OCI-LY3 (cell line): ENCODE measurements at regions not wholly inside any gene's neighbourhood (a gene's known extent, or its start where the extent isn't known, plus 50 kb on each side); places are given as distances from the start of the nearest gene placed in this dataset.

ENCODE experiments used
- H2AFZ ChIP-seq: fragments of 200-600, 300-600 bp; shearing (Covaris generic); 2 replicates; pipeline ENCODE4 v1.6.0; 2014; ENCODE audit warnings: antibody characterized with exemption, low read depth, low read length
- H3K27ac ChIP-seq: fragments of 200-600, 300-600 bp; sonication (generic); 2 replicates; pipeline ENCODE4 v1.5.1; 2014; ENCODE audit warnings: mild to moderate bottlenecking, low read length, moderate library complexity, mixed read lengths
- H3K27me3 ChIP-seq: fragments of 200-600, 300-600 bp; sonication (generic); 2 replicates; pipeline ENCODE4 v1.6.1; 2014; ENCODE audit warnings: low read depth, low read length, mixed read lengths
- H3K36me3 ChIP-seq: fragments of 200-600, 300-600 bp; sonication (generic); replicated peaks from 2 replicates; pipeline ENCODE3; 2014; ENCODE audit warnings: low read depth, low read length, mixed read lengths
- H3K4me1 ChIP-seq: fragments of 300-600, 200-600 bp; sonication (generic); 2 replicates; pipeline ENCODE4 v1.6.1; 2014; ENCODE audit warnings: low read length, mixed read lengths
- H3K4me2 ChIP-seq: fragments of 200-600, 300-600 bp; sonication (generic); 2 replicates; pipeline ENCODE4 v1.6.1; 2014; ENCODE audit warnings: low read length, mixed read lengths
- H3K4me3 ChIP-seq: fragments of 300-600, 200-600 bp; sonication (generic); 2 replicates; pipeline ENCODE4 v1.5.1; 2014; ENCODE audit warnings: antibody characterized with exemption, mild to moderate bottlenecking, low read length, moderate library complexity
- H3K79me2 ChIP-seq: fragments of 300-600, 200-600 bp; shearing (Covaris generic); 2 replicates; pipeline ENCODE4 v1.6.1; 2014; ENCODE audit warnings: mild to moderate bottlenecking, low read length, mixed read lengths
- H3K9ac ChIP-seq: fragments of 300-600, 200-600 bp; shearing (Covaris generic); 2 replicates; pipeline ENCODE4 v1.6.0; 2014; ENCODE audit warnings: mild to moderate bottlenecking, low read length, moderate library complexity
- H3K9me3 ChIP-seq: fragments of 200-600, 300-600 bp; shearing (Covaris generic); 2 replicates; pipeline ENCODE4 v1.6.1; 2014; ENCODE audit warnings: low read length, mixed read lengths; ENCODE audit not compliant: insufficient read depth
- H4K20me1 ChIP-seq: fragments of 200-600, 300-600 bp; sonication (generic); 2 replicates; pipeline ENCODE4 v1.6.1; 2016; ENCODE audit warnings: low read length, mixed read lengths; ENCODE audit not compliant: insufficient read depth
- EZH2phosphoT487 ChIP-seq: fragments of 200-600 bp; shearing (Covaris generic); IDR thresholded peaks from 2 replicates; pipeline ENCODE4 v1.6.1; 2018; ENCODE audit warnings: antibody characterized with exemption, mixed run types, low read depth
- TF ChIP-seq, protein P1 (sequence below): fragments of 200-600, 300-600 bp; sonication (generic); IDR thresholded peaks from 2 replicates; pipeline ENCODE4 v1.5.1; 2014; ENCODE audit warnings: antibody characterized with exemption, low read length, low read depth

DNA sequence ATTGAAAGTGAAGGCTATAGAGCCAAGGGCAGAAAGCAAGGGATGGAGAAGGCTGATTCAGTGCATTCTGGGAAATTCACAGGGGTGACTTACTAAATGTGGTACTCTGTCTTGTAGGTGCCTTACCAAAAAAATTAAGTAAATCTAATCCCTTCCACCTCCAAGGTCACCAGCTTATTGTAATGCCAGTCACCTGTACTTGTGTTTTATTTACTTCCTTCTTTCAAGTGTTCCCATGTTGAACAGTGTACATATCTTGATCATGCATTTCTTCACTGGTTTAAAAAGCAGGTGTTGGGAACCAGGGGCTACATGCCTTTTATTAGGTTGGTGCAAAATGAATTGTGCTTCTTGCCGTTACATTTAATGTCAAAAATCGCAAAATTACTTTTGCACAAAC is 137.0 kb upstream of the ARHGAP28 start:
- H3K27me3 ChIP-seq: no peaks in the 10 kb centered on the region
- no peaks in the 10 kb centered on the region for H4K20me1 ChIP-seq
- H3K9ac ChIP-seq: no peak overlapping the region
- TF ChIP-seq EZH2phosphoT487: no peak
- TF ChIP-seq, protein P1, sequence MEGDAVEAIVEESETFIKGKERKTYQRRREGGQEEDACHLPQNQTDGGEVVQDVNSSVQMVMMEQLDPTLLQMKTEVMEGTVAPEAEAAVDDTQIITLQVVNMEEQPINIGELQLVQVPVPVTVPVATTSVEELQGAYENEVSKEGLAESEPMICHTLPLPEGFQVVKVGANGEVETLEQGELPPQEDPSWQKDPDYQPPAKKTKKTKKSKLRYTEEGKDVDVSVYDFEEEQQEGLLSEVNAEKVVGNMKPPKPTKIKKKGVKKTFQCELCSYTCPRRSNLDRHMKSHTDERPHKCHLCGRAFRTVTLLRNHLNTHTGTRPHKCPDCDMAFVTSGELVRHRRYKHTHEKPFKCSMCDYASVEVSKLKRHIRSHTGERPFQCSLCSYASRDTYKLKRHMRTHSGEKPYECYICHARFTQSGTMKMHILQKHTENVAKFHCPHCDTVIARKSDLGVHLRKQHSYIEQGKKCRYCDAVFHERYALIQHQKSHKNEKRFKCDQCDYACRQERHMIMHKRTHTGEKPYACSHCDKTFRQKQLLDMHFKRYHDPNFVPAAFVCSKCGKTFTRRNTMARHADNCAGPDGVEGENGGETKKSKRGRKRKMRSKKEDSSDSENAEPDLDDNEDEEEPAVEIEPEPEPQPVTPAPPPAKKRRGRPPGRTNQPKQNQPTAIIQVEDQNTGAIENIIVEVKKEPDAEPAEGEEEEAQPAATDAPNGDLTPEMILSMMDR: no peak
- no peaks in the 10 kb centered on the region for H3K4me1 ChIP-seq
- H3K4me2 ChIP-seq: no peak overlapping the region
- no peaks in the 10 kb centered on the region for H3K36me3 ChIP-seq
- no peak overlapping the region for H3K27ac ChIP-seq
- H3K79me2 ChIP-seq: no peaks in the 10 kb centered on the region
- no peak overlapping the region for H2AFZ ChIP-seq
- H3K9me3 ChIP-seq: no peaks in the 10 kb centered on the region
- no peak overlapping the region for H3K4me3 ChIP-seq

DNA sequence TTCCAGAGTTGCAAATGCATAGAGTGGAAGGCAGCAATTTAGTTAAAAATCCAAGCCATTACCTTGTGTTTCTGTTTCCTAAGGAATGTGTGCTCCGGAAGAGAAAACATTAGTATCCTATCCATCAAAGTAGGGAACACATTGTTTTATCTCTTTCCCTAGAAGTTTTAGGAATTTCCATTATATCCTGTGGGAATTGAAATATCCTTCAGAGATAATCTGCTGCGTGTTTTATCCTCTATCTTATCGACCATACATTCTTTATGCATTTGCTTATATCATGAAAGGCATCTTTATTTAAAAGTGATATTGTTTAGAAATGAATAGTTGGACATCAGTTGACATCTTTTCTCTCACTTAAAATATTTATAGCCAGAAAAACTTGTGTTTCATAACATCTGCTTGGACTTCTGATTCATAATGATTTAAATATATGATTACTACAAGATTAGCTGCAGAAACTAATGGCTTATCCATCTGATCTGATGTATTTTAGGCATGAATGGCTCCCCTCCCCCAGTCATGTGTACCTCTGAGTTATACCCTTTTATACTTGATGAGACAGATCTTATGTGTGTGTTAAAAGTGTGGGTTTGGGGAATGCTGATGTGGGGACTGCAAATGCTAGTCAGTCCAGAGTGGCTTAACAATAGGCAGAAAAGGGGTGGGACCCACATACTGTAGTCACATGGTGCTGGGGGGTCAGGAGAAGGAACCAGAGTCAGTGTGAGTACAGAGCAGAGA is 136.2 kb upstream of the ARHGAP28 start:
- H3K9me3 ChIP-seq: no peaks in the 10 kb centered on the region
- H3K9ac ChIP-seq: no peak overlapping the region
- H3K4me3 ChIP-seq: no peak overlapping the region
- H3K27ac ChIP-seq: no peak overlapping the region
- no peak overlapping the region for H3K4me2 ChIP-seq
- H3K27me3 ChIP-seq: no peaks in the 10 kb centered on the region
- no peaks in the 10 kb centered on the region for H3K4me1 ChIP-seq
- no peak overlapping the region for H2AFZ ChIP-seq
- H3K79me2 ChIP-seq: no peaks in the 10 kb centered on the region
- no peaks in the 10 kb centered on the region for H4K20me1 ChIP-seq
- H3K36me3 ChIP-seq: no peaks in the 10 kb centered on the region
- TF ChIP-seq, protein P1: no peak
- TF ChIP-seq EZH2phosphoT487: no peak

DNA sequence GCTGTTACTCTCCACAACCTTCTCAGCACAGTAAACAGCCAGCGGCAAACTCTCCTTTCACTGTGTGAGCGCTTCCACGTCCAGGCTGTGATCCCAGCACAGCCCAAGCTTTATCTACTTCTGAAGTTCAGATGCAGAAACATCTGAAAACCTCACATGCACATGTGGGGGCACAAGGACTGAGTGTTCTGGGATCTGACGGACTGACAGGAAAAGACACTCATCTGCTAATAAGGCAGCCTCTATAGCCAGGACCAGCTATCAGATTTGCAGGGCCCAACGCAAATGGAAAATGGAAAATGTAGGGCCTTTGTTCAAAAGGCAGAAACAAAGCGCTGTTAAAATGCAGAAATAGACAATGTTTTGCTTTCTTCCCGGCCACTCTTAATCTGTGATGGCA is 133.8 kb upstream of the ARHGAP28 start:
- no peak overlapping the region for H3K27ac ChIP-seq
- H4K20me1 ChIP-seq: no peaks in the 10 kb centered on the region
- H3K4me1 ChIP-seq: no peaks in the 10 kb centered on the region
- H3K4me3 ChIP-seq: no peak overlapping the region
- H3K4me2 ChIP-seq: no peak overlapping the region
- H3K9ac ChIP-seq: no peak overlapping the region
- H3K79me2 ChIP-seq: no peaks in the 10 kb centered on the region
- H3K9me3 ChIP-seq: no peaks in the 10 kb centered on the region
- H3K36me3 ChIP-seq: no peaks in the 10 kb centered on the region
- TF ChIP-seq, protein P1: no peak
- no peak for TF ChIP-seq EZH2phosphoT487
- no peaks in the 10 kb centered on the region for H3K27me3 ChIP-seq
- H2AFZ ChIP-seq: no peak overlapping the region

DNA sequence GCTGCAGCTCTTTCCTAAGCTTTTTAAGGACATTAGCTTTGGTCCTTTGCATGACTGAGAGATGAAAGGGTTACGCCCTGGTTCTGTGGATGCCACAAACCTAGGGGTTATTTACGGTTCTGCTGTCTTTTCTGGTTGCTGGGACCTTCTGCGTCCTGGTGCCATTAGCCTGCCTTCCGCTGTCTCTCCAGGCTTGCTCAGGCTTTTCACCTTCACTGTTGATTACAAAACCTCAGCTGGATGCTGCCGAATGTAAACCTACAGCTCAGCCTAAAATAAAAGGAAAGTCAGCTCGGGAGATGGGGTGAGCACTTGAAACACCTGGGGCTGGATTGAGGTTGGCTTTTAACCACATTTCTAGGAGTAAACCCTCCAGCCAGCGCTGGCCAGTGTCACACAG is 130.9 kb upstream of the ARHGAP28 start:
- Histone ChIP-seq H3K27me3 (no peaks in the 10 kb centered on the region), H3K9me3 (no peaks in the 10 kb centered on the region), H3K9ac (no peak overlapping the region), H4K20me1 (no peaks in the 10 kb centered on the region), H3K4me3 (no peak overlapping the region), H3K36me3 (no peaks in the 10 kb centered on the region), H2AFZ (no peak overlapping the region), H3K4me2 (no peak overlapping the region), H3K4me1 (no peaks in the 10 kb centered on the region), H3K79me2 (no peaks in the 10 kb centered on the region), H3K27ac (no peak overlapping the region)
- no peak for TF ChIP-seq EZH2phosphoT487
- TF ChIP-seq, protein P1: no peak
